Muscle of leg (tissue), 3 donors: ENCODE measurements at regions not wholly inside any gene's neighbourhood (a gene's known extent, or its start where the extent isn't known, plus 50 kb on each side); places are given as distances from the start of the nearest gene placed in this dataset.

Source experiments
- DNase-seq: peaks from one replicate; pipeline ENCODE4 v3.0.0; 2013
- H3K27ac ChIP-seq: one replicate; pipeline ENCODE4 v1.5.1; 2013; ENCODE audit warnings: mild to moderate bottlenecking, low read length, control low read depth
- H3K27me3 ChIP-seq: one replicate; pipeline ENCODE4 v1.6.1; 2013; ENCODE audit warnings: low read length; ENCODE audit not compliant: control insufficient read depth, insufficient read depth
- H3K36me3 ChIP-seq: one replicate; pipeline ENCODE4 v1.6.1; 2013; ENCODE audit warnings: low read length; ENCODE audit not compliant: control insufficient read depth, insufficient read depth
- H3K4me1 ChIP-seq: one replicate; pipeline ENCODE4 v1.6.1; 2013; ENCODE audit warnings: low read length; ENCODE audit not compliant: control insufficient read depth, insufficient read depth
- H3K4me3 ChIP-seq: one replicate; pipeline ENCODE4 v1.5.1; 2013; ENCODE audit warnings: low read length, control low read depth
- H3K9me3 ChIP-seq: replicated peaks from 2 replicates; pipeline ENCODE4 v1.6.1; 2013; ENCODE audit warnings: low read depth, low read length; ENCODE audit not compliant: control insufficient read depth
- WGBS: methylation state at CpG from one replicate; pipeline ENCODE4 v1.1.5; 2013; ENCODE audit warnings: missing lambda C conversion rate; ENCODE audit not compliant: insufficient coverage; 5-methylcytosine and 5-hydroxymethylcytosine counted together

DNA sequence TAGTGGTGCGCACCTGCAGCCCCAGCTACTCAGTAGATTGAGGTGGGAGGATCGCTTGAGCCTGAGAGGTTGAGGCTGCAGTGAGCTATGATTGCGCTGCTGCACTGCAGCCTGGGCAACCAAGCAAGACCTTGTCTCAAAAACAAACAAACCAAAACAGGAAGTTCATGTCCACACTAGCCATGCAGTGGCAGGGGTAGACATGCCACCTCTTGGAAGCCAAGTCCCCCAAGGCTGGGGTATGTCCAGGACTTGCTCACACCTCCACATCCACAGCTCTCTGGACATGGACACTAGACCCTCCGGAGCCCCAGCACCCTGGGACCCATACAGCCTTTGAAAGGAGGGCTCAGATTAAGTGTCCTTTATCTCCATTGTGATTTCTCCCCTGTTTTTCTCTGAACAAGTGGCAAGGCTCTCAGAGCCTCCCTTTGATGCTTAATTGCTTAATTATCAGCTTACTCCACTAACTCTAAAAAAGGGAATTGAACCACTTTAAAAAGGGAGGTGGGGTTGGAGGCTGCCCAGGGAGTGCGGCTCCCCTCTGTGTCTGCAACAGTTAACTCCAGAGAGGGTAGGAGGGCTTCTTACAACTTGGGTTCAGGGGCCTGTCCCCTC, 424.6 kb upstream of the C16orf82 start:
- Histone ChIP-seq H3K27me3 (no peaks in the 10 kb centered on the region), H3K27ac (no peak overlapping the region), H3K36me3 (no peaks in the 10 kb centered on the region), H3K4me3 (no peak overlapping the region), H3K4me1 (peaks cover 3% of the 10 kb centered on the region), H3K9me3 (no peaks in the 10 kb centered on the region)
- 50% methylated on average over 1 of the region's 5 CpGs for WGBS
- no peak for DNase-seq

DNA sequence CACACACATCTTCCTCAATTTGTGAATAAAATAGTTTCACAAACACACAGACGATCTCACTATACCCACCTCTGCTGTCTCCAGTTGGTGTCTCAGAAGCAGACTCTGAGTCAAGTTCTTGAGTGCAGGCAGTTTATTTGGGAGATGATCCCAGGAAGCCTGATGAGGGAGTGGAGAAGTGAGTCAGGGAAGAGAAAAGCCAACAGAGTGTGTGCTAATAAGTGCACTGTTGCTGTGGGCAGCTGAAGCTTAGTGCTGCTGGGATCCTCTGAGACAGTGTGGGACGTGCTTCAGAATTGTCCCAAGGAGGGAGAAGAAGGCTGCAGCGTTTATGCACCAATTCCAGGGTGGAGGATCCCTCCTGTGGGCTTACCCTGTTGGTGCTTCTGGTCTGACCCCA, 423.2 kb upstream of the C16orf82 start:
- H3K36me3 ChIP-seq, result no peaks in the 10 kb centered on the region
- no peak overlapping the region for H3K27ac ChIP-seq
- no peak for DNase-seq
- WGBS, result no CpG with 5 or more reads among the region's 3 CpGs
- no peaks in the 10 kb centered on the region for H3K9me3 ChIP-seq
- no peak overlapping the region for H3K4me3 ChIP-seq
- H3K4me1 ChIP-seq, result peaks cover 3% of the 10 kb centered on the region
- H3K27me3 ChIP-seq, result no peaks in the 10 kb centered on the region

DNA sequence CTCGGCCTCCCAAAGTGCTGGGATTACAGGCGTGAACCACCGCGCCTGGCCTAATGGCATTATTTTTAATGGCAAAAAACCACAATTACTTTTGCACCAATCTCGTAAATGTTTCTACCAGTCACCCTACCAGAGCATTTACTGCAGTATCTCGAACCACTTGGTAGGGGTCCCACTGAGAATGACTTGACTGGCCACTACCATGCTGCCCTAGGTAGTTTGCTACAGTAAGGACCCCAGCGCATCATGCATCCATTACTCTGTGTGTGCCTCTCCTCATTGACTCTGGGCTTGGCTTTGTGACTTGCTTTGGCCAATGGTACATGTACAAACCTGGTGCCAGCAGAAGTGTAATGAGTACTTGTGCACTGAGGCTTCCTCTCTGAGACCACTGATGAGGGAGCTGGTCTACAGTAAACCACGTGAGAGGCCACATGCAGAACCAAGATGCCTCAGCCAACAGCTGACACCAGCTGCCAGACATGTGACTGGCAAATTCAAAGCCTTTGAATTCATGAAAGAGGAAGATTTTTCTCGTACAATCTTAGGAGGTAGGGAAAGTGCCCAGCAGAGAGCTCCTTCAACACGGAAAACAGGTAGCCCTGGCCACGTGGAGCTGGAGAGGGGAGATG, 421.7 kb upstream of the C16orf82 start:
- Histone ChIP-seq H3K36me3 (no peaks in the 10 kb centered on the region), H3K4me3 (no peak overlapping the region), H3K9me3 (no peaks in the 10 kb centered on the region), H3K27me3 (no peaks in the 10 kb centered on the region), H3K4me1 (peaks cover 3% of the 10 kb centered on the region), H3K27ac (no peak overlapping the region)
- peak; percentile 17 for DNase-seq
- 65% methylated on average over 11 of the region's 11 CpGs for WGBS

DNA sequence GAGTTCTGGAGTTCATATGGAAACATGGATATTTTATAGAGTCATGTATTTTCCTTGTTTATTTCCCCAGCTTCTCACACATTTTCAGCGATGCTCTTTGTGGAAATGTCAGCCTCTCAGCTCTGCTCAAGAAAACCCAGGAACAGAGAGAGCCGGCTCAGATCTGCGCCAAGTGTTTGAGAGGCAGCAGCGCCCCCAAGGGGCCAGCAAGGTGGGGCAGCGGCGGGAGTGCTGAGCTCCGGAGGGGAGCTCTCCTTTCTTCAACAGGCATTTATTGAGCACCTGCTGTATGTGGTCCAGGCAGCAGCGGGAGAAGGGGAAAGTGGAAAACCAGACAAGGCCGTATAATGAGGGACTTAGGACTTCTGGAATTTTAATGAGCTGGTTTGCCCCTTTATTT, 421.1 kb upstream of the C16orf82 start:
- peak; percentile 16 for DNase-seq
- H3K27me3 ChIP-seq, result no peaks in the 10 kb centered on the region
- H3K4me1 ChIP-seq, result peaks cover 3% of the 10 kb centered on the region
- H3K9me3 ChIP-seq, result no peaks in the 10 kb centered on the region
- H3K27ac ChIP-seq, result no peak overlapping the region
- WGBS, result 12% methylated on average over 5 of the region's 9 CpGs
- H3K4me3 ChIP-seq, result no peak overlapping the region
- no peaks in the 10 kb centered on the region for H3K36me3 ChIP-seq

DNA sequence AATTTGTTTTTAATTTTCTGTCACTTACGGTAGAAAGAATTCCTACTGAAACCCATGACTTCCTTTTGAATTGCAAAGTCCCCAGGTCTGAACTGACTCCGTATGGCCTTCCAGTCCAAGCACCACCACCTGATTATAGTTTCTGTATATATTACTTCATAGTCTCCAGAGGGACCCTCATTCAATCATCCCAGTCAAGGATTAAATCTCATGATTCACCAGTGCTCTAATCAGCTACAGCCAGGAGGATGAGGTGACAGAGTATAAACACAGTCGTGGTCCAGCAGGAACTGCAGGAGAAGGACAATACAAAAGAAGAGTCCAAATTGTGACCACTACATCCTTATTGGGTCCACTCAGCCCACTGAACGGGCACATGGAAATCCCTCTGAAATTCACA, 418.9 kb upstream of the C16orf82 start:
- H3K4me1 ChIP-seq, result peaks cover 3% of the 10 kb centered on the region
- H3K9me3 ChIP-seq, result no peaks in the 10 kb centered on the region
- no peak for DNase-seq
- H3K27me3 ChIP-seq, result no peaks in the 10 kb centered on the region
- H3K36me3 ChIP-seq, result no peaks in the 10 kb centered on the region
- H3K4me3 ChIP-seq, result no peak overlapping the region
- WGBS, result 75% methylated on average over 4 of the region's 4 CpGs
- H3K27ac ChIP-seq, result no peak overlapping the region

DNA sequence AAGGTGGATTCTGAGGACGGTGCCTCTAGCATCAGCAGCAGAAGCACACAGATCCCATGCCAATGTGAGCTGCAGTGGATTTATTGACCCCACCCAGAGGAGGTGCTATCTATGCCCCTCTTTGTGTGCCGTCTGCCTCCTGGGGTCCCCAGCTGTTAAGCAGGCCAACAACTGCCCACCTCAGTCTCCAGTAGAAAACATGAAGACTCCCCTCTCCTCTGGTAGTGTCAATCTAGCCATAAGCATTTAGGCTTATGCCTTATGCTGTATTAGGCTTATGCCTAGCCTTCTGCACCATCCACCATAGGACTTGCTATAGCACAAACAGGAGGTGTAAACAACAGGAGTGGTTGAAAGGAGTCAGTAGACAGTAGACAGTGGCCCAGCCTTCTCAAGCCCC, 417.9 kb upstream of the C16orf82 start:
- peaks cover 3% of the 10 kb centered on the region for H3K4me1 ChIP-seq

DNA sequence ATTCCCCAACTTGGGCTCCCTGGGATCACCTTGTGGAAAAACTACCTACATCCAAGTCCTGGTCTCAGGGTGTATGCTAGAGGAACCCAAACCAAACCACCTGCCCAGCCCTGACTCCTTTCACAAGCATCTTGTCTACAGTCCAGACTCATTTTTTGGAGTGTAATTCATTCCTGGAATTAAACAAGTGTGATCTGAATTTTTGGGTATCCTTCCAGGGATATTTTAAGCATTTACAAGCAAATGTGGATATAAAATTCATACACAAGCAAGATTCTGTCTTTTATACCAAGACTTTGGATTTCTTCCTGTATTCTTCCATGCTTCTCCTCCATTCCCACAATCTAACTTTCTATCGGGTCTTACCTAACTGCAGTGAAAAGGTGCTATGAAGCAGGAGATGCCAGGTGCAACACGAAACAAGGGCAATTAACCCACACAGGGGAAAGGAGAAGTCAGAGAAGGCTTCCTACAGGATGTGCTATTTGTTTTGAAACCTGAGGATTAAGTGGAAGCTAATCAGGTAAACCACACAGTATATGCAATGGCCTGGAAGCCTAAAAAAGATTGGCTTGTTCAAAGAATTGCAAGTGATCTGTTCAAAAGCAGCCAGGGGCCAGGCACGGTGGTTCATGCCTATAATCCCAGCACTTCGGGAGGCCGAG, 417.2 kb upstream of the C16orf82 start:
- WGBS, result 71% methylated on average over 1 of the region's 5 CpGs
- no peaks in the 10 kb centered on the region for H3K9me3 ChIP-seq
- H3K36me3 ChIP-seq, result no peaks in the 10 kb centered on the region
- DNase-seq, result no peak
- no peak overlapping the region for H3K4me3 ChIP-seq
- peaks cover 3% of the 10 kb centered on the region for H3K4me1 ChIP-seq
- no peaks in the 10 kb centered on the region for H3K27me3 ChIP-seq
- H3K27ac ChIP-seq, result no peak overlapping the region

More for the DNA sequence above, 417.9 kb upstream of the C16orf82 start:
- no peaks in the 10 kb centered on the region for H3K9me3 ChIP-seq
- DNase-seq, result no peak
- H3K27me3 ChIP-seq, result no peaks in the 10 kb centered on the region
- H3K4me3 ChIP-seq, result no peak overlapping the region
- H3K36me3 ChIP-seq, result no peaks in the 10 kb centered on the region
- 62% methylated on average over 2 of the region's 2 CpGs for WGBS
- H3K27ac ChIP-seq, result no peak overlapping the region

DNA sequence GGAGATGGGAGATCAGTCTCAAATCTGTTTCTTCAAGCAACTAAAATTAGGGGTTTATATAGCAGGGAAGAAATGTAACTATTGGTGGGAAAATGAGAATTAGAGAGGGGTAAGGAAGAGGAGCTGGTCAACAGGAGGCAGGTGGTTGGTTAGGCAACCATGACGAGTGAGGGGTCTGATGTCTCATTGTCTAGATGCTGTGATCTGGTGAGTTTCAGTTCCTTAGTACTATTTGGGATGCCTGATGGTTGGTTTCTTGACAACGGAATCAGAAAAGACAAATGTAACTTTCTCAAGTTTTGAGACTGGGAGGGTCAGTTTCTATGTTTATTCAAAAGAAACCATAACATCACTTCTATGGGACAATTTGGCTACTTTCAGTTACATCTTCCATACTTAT, 415.3 kb upstream of the C16orf82 start:
- Histone ChIP-seq H3K9me3 (no peaks in the 10 kb centered on the region), H3K4me1 (no peaks in the 10 kb centered on the region), H3K27me3 (no peaks in the 10 kb centered on the region), H3K36me3 (no peaks in the 10 kb centered on the region), H3K27ac (no peak overlapping the region), H3K4me3 (no peak overlapping the region)
- 67% methylated on average over 1 of the region's 2 CpGs for WGBS
- DNase-seq, result no peak

DNA sequence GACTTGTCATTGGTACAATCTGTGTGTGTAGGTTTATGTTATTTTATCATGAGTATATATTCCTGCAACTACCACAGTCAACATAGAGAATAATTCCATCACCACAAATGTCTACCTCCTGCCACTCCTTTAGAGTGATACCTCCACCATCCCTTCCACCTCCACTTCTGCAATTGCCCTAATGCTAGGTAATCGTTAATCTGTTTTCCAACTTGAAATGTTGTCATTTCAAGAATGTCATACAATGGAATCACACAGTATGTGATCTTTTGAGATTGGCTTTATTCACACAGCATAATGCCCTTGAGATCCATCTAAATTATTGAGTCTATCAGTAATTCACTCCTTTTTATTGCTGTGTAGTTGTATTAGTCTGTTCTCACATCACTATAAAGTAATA, 414.8 kb upstream of the C16orf82 start:
- no peak for DNase-seq
- Histone ChIP-seq H3K36me3 (no peaks in the 10 kb centered on the region), H3K4me1 (no peaks in the 10 kb centered on the region), H3K9me3 (no peaks in the 10 kb centered on the region), H3K27ac (no peak overlapping the region), H3K27me3 (no peaks in the 10 kb centered on the region), H3K4me3 (no peak overlapping the region)
- no CpG with 5 or more reads among the region's 1 CpG for WGBS

DNA sequence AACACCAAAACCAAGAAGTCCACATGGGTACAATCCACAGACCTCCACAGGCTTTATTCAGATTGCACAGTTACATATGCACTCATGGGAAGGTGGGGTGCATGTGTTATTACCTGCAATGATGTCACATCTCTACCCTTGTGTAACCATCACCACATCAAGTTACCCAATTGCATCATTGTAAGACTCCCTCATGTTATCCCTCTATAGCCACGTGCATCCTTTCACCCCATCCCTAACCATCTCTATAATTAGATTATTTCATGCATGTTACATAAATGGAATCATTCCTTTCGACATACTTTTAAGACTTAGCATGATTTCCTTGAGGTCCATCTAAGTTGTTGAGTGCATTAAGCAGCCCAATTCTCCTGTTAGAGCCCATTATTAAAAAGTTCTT, 408.2 kb upstream of the C16orf82 start:
- Histone ChIP-seq H3K36me3 (no peaks in the 10 kb centered on the region), H3K4me3 (no peak overlapping the region), H3K27ac (no peak overlapping the region), H3K27me3 (no peaks in the 10 kb centered on the region), H3K4me1 (no peaks in the 10 kb centered on the region), H3K9me3 (no peaks in the 10 kb centered on the region)
- no CpG with 5 or more reads among the region's 2 CpGs for WGBS
- DNase-seq, result no peak
